Chondrocyte (in vitro differentiated cells): ENCODE measurements at regions not wholly inside any gene's neighbourhood (a gene's known extent, or its start where the extent isn't known, plus 50 kb on each side); places are given as distances from the start of the nearest gene placed in this dataset.

Source experiments
- DNase-seq: peaks from one replicate; pipeline ENCODE4 v3.0.0; 2021; ENCODE audit warnings: mixed read lengths, low spot score
- H3K27ac Mint-ChIP-seq: one replicate; pipeline ENCODE4 v1.8.0; 2021; ENCODE audit warnings: mild to moderate bottlenecking, moderate library complexity, mixed read lengths; ENCODE audit not compliant: unreplicated experiment
- H3K27me3 Mint-ChIP-seq: 2 replicates; pipeline ENCODE4 v1.8.0; 2021; ENCODE audit warnings: low read depth, mixed read lengths
- H3K36me3 Mint-ChIP-seq: 2 replicates; pipeline ENCODE4 v1.8.0; 2021; ENCODE audit warnings: low read depth, mixed read lengths
- H3K4me1 Mint-ChIP-seq: 2 replicates; pipeline ENCODE4 v1.8.0; 2021; ENCODE audit warnings: low read depth, mild to moderate bottlenecking, mixed read lengths
- H3K4me3 Mint-ChIP-seq: one replicate; pipeline ENCODE4 v1.8.0; 2021; ENCODE audit warnings: mild to moderate bottlenecking, moderate library complexity, mixed read lengths; ENCODE audit not compliant: unreplicated experiment
- H3K9me3 Mint-ChIP-seq: 2 replicates; pipeline ENCODE4 v1.8.0; 2021; ENCODE audit warnings: low read depth, mixed read lengths
- TF ChIP-seq, protein P1 (sequence below): fragments of 200-600 bp; sonication (generic); IDR thresholded peaks from 2 replicates; pipeline ENCODE4 v1.5.0; 2021; ENCODE audit warnings: antibody characterized with exemption, mild to moderate bottlenecking, moderate library complexity

DNA sequence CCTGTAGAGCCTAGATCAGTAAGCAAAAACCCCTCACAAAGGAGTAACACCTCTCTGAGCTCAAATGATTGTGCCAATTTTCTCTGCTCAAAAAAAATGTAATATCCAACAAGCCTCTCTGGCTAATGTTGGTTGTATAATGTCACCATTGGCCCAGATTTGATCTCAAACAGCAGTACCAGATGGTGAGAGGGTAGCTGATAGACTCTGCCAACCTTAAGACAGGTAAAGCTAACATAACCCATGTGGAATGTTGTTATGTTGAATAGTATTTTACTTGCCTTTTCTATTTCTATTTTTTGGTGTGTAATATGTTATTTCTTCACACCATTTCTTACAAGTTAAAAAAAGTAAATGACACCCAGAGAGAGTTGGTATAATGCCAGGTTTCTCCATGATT is 166.7 kb upstream of the GUCY1A2 start:
- DNase-seq, result no peak
- TF ChIP-seq, protein P1, sequence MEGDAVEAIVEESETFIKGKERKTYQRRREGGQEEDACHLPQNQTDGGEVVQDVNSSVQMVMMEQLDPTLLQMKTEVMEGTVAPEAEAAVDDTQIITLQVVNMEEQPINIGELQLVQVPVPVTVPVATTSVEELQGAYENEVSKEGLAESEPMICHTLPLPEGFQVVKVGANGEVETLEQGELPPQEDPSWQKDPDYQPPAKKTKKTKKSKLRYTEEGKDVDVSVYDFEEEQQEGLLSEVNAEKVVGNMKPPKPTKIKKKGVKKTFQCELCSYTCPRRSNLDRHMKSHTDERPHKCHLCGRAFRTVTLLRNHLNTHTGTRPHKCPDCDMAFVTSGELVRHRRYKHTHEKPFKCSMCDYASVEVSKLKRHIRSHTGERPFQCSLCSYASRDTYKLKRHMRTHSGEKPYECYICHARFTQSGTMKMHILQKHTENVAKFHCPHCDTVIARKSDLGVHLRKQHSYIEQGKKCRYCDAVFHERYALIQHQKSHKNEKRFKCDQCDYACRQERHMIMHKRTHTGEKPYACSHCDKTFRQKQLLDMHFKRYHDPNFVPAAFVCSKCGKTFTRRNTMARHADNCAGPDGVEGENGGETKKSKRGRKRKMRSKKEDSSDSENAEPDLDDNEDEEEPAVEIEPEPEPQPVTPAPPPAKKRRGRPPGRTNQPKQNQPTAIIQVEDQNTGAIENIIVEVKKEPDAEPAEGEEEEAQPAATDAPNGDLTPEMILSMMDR, result no peak
- no peak overlapping the region for H3K27ac Mint-ChIP-seq
- H3K4me1 Mint-ChIP-seq, result no peaks in the 10 kb centered on the region
- no peaks in the 10 kb centered on the region for H3K36me3 Mint-ChIP-seq
- H3K4me3 Mint-ChIP-seq, result no peak overlapping the region
- H3K9me3 Mint-ChIP-seq, result no peaks in the 10 kb centered on the region
- H3K27me3 Mint-ChIP-seq, result peaks cover 11% of the 10 kb centered on the region

DNA sequence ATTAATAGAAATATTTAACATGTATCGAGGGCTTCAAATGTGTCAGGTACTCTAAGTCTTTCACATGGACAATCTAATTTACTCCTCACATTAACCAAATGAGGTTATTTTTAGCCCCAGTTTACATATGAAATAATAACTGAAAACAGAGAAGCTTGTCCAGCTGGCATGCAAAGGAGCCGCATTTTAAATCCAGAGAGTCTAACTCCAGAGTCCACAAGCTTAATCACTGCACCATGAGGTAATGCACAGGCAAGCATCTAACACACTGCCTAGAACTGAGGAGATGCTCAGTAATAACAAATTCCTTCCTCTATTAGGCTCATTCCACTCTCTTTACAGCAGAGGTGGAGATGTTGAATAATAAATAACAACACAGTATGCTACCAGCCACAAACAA is 165.7 kb upstream of the GUCY1A2 start:
- no peak for DNase-seq
- Mint-ChIP-seq H3K4me3 (no peak overlapping the region), H3K36me3 (no peaks in the 10 kb centered on the region), H3K4me1 (no peaks in the 10 kb centered on the region), H3K9me3 (no peaks in the 10 kb centered on the region), H3K27ac (no peak overlapping the region), H3K27me3 (peaks cover 8% of the 10 kb centered on the region)
- TF ChIP-seq, protein P1, result no peak

DNA sequence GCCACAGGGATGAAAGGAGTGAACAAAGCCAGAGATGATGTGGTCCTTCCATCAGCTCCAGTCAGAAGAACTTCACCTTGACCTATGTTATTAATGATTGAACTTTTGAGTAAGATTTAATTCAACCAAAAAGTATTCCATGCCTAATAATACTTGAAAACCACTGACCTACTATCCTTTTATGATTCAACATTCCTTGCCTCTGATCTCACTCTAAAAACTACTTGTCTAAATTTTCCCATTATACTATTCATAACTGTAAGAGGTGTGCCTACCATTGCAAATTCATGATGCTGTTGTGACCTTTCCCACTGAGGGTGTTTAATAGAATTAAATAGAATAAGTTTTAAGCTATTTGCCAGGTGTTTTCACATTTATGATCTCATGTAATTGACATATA is 164.7 kb upstream of the GUCY1A2 start:
- no peaks in the 10 kb centered on the region for H3K36me3 Mint-ChIP-seq
- H3K27me3 Mint-ChIP-seq, result peaks cover 3% of the 10 kb centered on the region
- TF ChIP-seq, protein P1, result no peak
- no peaks in the 10 kb centered on the region for H3K4me1 Mint-ChIP-seq
- H3K4me3 Mint-ChIP-seq, result no peak overlapping the region
- DNase-seq, result no peak
- H3K9me3 Mint-ChIP-seq, result no peaks in the 10 kb centered on the region
- H3K27ac Mint-ChIP-seq, result no peak overlapping the region

DNA sequence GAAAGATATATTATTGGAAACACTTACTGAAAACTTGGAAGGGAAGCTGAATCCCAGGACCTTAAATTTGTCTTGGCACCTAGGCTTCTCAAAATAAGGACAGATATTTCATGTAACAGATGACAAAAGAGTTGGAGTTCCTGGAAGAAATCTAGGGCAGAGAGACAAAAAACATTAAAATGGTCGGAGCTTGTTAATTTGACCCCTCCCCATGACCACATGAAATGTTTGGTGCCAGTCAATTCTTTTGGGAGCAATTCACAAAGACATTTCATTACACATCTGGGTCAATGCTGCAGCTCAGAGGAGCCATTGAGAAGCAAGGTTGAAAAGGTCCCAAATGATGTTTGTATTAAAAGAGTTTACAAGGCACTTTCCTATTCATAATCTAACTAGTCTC is 162.0 kb upstream of the GUCY1A2 start:
- TF ChIP-seq, protein P1, result no peak
- DNase-seq, result no peak
- Mint-ChIP-seq H3K4me1 (no peaks in the 10 kb centered on the region), H3K36me3 (no peaks in the 10 kb centered on the region), H3K4me3 (no peak overlapping the region), H3K27me3 (no peaks in the 10 kb centered on the region), H3K27ac (no peak overlapping the region), H3K9me3 (no peaks in the 10 kb centered on the region)

DNA sequence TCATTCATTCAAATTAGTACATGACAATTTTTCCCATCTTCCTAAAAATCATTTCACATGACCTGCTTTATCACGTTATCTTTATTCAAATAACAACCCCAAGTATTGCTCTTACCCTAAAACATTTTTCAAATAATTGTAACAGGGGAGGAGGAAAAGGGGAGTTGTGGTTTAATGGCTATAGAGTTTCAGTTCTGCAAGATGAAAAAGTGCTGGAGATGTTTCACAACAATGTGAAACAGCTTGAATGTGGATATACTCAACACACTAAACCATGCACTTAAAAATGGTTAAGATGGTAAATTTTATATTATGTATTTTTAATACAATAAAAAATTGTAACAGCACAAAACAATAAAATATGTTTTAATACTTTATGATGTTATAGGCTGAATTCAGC is 161.6 kb upstream of the GUCY1A2 start:
- H3K36me3 Mint-ChIP-seq, result no peaks in the 10 kb centered on the region
- no peaks in the 10 kb centered on the region for H3K9me3 Mint-ChIP-seq

More for the DNA sequence above, 161.6 kb upstream of the GUCY1A2 start:
- Mint-ChIP-seq H3K27ac (no peak overlapping the region), H3K27me3 (no peaks in the 10 kb centered on the region), H3K4me1 (no peaks in the 10 kb centered on the region), H3K4me3 (no peak overlapping the region)
- DNase-seq, result no peak
- TF ChIP-seq, protein P1, result no peak
